ENCODE measurements at regions not wholly inside any gene's neighbourhood (a gene's known extent, or its start where the extent isn't known, plus 50 kb on each side); places are given as distances from the start of the nearest gene placed in this dataset.

DNA sequence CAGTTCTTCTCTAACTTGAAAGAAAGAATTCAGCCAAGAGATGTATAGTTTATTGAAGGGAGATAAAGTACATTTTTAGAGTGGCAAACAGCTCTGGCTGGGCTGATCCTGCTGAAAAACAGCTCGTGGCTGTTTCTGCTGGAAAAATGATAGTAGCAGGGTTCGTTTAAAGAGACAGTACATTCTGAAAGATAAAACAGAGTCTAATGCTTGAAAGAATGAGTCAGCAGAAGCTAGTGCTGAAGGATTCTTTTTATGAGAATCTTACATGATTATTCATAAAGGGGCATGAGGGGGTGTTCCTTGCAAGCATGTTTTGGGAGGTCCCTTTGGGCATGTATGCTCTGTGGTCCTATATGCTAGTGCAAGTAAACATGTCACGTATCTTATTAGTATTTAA is 790.0 kb downstream of the PCDH18 start:
- no peak for TF ChIP-seq POLR2A (IDR thresholded peaks at IDR 0.05; ENCODE audit: low read length)
- no peak for TF ChIP-seq GATA1 (IDR thresholded peaks at IDR 0.05; ENCODE audit: low read depth, low read length)

Measured in erythroblast (primary cell).